GM03348 (cell line): ENCODE measurements at regions not wholly inside any gene's neighbourhood (a gene's known extent, or its start where the extent isn't known, plus 50 kb on each side); places are given as distances from the start of the nearest gene placed in this dataset.
A peak's percentile ranks its signal among the peaks of the same experiment; 100 is the strongest.
"Not testable (repeated sequence)": the region's sequence is repeated elsewhere in the genome, so short reads cannot be mapped to it uniquely, and the experiment has no call there.

Source experiments
- DNase-seq: peaks from one replicate; pipeline ENCODE4 v3.0.0; 2012; ENCODE audit warnings: low spot score

DNA sequence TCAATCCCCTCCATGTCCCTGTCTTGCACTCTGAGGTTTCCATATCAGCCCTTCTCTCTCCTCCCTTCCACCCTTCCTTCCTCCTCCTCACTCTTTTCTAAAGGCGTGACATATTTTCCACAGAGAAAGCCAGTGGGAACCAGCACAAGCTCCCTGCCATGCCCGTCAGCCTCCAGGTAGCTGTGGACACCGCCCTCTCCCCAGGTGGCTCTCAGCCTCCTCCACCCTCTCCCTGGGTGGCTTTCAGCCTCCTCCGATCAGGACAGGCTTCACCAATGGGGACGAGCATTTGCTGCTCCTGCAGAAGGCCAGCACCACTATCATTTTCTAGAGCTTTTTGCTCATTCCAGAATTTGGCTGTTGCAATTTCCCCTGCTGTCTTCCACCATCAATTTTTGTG is 236.6 kb downstream of the GADD45G start:
- DNase-seq = no peak

DNA sequence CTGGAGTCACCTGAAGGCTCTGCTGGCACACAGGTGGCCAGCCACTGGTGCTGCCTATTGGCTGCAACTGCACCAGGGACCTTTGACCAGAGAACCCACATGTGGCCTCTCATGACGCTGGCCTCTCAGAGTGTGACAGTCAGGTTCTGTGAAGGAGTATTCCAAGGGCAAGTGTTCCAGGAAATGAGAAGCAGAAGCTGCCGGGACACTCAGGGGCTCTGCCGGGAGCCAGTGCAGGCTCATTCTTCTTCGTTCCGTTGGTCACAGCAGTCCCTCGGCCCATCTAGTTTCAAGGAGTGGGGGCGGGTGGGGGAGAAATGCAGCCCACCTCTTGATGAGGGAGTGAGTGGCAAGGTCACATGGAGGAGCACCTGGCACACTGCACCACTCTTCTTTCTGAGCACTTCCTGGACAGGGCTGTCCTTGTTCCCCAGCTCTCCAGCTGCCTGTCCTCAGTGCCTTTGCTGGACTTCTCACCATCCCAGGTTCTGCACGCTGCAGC is 237.5 kb downstream of the GADD45G start:
- no peak for DNase-seq

DNA sequence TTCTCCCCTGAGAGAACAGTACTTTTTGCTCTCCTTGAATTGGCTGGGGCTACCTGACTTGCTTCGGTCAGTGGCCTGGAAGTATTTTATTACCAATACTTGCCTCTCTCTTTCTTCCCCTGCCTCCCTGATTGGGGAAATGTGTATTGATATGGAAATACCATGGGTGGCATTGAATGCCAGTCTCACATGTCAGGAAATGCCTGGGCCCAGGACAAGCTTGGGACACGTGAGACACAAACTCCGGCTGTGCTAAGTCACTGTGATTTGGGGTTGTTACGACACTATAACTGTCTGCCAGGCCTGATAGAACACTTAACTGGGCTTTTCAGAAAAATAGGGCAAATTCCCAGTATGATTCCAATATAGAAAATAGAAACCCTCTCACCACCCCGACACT is 238.3 kb downstream of the GADD45G start:
- DNase-seq = no peak

DNA sequence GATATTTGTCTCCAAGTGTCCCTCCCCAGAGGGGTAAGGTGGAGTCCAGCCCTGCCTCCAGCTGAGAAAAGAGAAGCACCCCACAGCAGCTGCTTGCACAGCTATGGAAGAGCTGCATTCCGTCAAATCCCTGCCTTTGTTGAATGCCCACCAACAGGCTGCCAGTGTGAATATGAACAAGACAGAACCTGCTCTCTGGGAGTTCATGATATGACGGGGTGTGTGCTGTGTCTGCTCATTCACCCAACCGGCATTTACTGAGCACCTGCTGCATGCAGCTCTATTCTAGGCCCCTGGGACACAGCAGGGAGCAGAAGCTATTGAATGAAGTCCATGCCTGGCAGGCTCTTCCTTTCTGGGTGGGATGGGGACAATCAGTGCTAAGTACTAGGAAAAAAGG is 238.8 kb downstream of the GADD45G start:
- DNase-seq = no peak

DNA sequence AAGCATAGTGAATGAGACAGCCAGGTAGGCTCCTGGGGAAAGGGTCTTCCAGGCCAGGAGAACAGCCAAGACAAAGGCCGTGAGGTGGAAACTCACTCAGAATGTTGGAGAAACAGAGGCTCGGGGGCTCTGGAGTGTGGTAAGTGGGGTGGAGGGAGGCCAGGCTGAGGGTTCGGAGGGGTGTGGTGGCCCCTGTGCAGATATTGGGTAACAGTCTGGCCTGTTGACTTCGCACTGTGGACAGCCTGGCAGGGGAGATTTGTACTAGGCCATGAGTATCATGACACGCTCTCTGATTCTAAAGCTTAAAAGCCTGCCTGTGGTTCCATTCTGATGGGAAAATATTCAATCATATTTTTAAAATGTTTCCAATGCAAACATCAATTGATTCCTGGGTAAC is 239.3 kb downstream of the GADD45G start:
- no peak for DNase-seq

DNA sequence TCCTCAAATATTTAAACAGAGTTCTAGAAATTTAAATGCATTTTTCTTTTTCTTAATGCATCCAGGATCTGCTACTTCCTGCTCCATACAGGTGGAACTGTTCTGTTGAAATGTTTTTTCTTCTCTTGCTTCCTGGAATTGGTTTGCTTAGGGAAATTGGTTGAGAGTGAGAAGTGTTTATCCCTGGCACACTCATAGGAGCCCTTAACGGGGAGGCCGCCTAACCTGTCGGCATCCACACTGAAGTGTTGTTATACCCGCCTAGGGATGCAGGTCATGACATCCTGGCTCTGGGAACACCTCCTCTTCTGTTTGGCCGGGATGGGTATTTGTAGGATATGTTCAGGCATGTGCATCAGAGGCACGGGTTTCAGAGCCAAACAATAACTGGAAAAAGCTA is 239.7 kb downstream of the GADD45G start:
- DNase-seq = no peak

DNA sequence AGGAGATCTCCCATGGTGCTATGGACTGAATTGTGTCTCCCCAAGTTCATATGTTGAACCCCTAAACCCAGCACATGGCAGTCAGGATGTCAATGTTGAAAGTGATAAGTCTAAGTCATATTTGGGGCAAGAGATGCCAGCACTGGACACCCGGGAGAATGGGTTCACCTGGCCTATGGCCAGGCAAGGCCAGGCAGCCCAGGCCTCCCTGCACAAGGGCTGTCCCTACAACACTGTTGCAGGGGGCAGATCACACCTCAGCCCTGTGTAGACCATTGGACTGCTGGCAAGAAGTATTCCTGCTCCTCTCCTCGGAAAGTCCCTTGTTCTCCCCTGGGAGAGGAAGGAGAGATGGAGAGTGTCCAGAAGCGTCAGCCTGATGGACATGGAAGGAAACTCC is 240.5 kb downstream of the GADD45G start:
- no peak for DNase-seq

DNA sequence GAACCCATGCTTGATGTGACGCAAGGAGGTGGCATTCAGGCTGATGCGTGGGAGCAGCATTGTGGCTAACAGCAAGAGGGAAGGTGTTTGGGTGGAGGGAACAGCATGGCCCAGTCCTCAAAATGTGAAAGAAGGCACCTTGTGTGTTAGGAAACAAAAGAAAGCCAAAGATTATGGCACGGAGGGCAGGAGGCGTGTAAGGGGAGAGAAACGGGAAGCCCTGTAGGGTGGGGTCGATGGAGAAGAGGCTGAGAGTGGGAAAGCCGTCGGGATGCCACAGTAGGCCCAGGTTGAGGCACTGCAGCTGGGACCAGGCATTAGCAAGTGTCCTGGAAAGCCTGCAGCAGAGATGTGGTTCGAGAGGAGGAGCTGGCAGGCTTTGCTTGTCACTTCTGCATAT is 241.1 kb downstream of the GADD45G start:
- DNase-seq = no peak

DNA sequence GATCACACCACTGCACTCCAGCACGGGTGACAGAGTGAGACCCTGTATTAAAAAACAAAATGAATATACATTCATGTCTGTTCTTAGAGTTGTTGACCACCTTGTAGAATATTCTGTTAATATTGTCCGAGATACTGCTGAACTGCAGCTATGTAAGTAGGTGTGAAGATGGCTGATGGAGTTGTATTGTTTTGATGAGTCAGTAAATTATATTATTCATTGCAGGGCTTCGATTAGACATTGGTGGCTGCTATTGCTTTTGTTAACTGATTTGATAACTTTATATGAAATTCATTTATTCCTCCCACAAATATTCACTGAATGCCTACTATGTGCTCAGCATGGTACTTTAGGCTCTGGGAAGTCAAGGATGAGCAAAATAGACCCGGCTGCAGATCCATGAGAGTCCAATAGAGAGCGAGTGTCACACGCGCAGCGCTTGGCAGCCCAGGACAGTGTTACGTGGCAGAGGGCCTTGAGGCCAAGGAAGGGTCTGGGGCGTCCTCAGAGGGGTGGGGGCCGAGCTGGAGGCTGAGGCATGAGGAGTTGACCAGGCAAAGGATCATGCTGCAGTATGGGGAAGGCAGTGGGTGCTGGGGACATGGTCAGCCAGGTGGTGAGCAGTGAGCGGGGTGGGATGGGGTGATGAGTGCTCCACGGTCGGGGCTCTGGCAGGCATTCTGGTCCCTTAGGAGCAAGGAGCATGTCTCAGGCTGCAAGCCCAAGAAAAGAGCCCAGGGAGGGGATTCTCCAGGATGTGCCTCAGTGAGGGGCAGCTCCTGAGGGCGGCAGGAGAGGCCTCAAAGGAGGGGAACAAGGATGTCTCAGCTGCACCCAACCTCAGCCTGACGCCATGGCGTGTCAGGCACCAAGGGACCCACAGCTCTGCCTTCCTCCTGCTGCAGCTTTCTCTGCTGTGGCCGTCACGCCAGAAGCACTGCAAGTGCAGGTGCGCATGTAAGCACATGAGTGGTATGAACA is 243.5 kb downstream of the GADD45G start:
- DNase-seq = no peak

DNA sequence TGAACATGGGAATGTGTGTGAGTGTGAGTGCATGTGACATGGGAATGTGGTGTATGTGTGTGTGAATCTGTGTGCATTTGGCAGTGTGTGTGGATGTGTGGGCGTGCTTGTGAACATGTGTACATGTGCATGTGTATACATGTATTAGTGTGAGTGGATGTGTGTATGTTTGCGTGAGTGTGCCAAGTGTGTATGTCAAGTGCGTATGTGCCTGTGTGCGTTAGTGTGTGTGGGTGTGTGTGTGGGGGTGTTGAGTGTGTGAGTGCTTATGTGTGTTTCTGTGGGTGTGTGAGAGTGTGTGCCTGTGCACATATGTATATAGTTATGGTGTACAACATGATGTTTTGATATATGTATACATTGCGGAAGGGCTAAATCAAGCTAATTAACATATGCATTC is 244.3 kb downstream of the GADD45G start:
- DNase-seq = no peak

DNA sequence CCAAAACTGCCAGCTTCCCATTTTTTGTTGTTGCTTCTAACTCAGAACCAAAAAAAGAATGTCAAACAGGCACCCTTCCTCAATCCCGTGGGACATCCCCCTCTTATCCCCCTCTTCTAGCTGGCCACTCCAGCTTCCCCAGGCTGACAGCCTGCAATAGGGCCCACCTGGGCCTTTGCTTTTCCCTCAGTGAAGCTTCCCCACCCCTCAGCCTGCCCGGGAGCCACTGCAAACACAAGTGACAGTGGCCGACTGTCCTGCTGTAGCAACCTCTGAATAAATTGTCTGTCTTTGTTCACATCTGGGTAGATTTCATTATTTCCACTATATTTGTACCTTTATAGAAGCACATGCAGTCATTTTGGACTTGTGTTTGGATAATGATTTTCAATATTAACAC is 245.3 kb downstream of the GADD45G start:
- no peak for DNase-seq

DNA sequence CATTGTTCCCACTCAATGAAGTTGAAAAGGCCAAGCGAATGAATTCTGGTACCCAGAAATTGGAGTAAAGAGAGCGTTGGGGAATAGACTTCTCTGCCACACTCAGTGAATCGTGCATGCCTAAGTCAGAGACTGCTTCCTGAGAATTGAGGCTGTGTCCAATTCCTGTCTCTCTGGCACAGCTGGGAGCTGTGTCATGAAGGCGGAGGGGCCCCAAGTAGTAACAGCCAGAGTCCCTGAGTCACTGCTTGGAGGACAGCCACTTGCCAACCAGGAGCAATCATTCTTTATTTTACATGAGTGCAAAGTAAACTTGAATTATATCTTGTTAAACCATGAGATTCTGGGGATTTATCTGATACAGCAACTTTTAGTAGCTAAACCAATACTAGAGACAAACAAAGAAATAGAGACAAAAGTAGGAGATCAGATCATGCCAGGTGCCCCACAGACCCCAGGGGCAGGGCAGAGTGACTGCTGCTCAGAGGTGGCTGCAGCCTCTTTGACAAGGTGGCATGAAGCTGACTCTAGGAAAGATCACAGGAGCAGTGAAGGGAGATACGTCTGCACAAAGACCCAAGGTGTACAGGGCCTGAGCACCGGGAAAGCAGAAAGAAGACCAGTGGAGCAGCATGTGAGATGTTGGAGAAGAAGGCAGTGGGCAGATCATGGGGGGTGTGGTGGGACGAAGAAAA is 246.0 kb downstream of the GADD45G start:
- peak; percentile 60 for DNase-seq

DNA sequence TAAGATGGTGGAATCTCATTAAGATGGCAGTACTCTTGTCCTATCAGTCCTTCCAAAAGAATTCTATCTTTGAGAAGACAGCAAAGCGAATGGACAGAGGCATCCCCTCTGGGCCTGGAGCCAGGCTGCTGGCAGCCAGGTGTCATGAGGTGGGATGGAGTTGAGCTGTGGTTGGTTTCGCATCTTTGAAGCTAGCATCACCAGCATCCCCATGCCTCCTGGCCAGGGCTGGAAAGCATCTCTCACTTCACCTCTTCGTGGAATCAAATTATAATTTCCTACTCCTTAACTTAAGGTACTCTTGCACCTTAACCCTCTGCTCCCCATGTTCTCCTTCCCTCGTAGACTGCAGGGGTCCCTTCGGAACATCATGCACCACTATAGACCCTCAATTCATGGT is 248.3 kb downstream of the GADD45G start:
- DNase-seq = no peak

DNA sequence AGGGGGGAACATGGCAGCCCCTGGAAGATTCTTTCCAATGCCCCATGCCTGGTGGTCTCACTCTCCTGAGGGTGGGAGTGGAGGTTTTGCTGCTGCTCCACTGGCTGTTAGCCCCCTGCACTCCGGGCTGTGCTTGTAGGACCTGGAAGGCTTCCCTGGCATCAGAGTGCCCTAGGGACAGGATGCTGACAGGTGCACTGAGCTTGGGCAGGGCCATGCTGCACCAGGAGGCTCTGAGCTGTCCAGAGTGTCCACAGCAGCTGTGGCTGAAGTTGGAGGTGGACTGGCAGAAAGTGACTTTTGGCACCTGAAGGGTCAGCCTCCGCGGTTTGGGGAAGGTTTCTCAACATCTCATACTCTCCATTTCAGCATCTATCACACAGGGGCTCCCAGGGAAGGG is 249.1 kb downstream of the GADD45G start:
- DNase-seq = no peak

DNA sequence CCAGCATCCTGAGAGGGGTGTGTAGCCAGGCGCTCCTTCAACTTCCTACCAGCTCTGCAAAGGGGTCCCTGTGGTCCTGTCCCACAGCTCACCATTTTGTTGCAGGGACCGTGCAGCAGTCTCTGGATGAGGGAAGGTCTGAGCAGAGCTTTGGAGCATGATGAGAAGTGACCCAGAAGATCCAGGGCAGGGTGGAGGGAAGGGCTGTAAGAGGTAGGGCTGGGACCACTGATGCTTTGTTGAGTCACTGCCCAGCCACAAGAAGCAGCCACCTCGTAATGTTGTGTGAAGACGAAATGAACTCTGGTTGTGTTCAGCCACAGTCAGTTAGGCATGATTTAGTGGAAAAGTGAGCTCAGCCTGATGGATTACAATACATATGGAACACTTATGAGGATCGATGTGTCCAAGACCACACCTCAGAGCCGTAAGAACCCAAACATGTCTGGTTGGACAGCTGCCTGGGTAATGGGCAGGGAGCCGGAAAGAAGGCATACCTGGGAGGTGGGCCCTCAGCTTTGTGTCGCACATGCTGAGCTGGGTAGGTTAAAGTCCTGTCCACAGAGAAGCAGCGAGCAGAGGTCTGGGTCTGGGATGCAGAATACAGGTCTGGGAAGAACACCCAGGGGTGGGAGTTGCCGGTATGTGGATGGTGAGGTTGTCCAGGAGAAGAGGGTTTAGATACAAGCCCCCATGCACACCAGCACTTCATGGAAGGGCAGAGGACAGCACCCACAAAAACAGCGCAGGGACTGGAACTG is 250.1 kb downstream of the GADD45G start:
- no peak for DNase-seq

DNA sequence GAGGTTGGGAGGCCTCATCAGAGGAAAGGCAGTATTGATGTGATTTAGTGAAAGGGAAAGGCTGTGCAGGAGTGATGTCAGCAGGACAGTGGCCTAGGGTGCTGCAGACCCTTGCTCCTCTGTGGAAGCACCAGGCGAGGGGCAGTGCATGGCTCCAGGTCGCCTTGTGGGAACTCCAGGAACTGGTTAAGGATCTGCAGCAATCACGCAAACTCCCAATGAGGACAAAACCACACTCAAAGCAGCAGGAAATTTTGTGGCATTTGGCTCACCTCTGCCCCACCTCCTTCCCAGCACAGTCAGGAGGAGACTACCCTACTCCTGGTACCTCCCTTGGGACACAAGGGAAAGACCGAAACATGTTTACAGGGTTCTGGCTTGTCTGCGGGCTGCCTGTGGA is 251.5 kb downstream of the GADD45G start:
- DNase-seq = not testable (repeated sequence)

DNA sequence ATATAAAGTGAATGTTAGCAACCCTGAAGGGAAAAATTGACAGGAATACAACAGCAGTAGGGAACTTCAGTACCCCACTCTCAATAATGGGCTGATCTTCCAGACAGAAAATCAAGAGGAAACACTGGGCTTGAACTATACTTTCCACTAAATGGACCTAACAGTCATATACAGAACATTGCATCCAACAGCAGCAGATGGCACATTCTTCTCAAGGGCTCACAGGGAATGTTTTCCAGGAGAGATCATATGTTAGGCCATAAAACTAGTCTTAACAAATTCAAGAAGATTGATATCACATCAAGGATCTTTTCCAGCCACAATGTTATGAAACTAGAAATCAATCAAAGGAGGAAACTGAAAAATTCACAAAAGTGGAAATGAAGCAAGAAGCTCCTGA is 252.1 kb downstream of the GADD45G start:
- DNase-seq = not testable (repeated sequence)

DNA sequence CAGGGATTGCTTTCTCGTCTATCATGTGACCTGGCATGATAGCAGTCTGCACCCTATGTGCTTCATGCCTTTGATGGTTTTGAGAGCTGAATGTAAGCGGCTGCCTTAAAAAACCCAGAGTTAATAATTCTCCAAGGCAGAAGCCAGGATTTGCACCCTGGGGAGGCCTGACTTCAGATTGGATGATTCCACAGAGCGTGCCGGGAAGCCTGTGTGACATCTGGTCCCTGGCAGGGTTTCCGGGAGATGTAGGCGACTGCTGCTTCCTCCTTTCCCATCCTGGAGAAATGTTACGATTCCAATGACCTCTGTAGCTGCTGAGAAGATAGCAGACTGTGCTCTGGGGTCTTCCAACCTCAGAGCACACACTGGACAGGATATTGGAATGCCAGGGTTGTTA is 255.0 kb downstream of the GADD45G start:
- DNase-seq = not testable (repeated sequence)

DNA sequence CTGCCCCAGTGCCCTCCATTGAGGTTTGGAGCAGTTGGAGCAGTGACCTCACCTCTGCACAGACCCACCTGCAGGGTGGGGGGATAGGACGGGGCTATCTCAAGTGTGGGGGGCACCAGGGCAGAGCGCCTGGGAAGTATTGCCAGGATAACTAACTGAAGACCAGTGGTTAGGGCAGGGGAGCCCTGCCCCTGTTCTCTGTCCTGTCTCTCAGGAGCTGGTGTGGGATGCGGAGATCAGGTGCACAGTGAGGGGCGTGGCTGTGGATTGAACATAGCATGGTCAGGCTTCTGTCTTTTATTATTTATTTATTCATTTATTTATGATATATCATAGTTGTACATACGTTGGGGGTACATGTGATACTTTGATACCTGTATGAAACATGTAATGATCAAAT is 256.6 kb downstream of the GADD45G start:
- DNase-seq = not testable (repeated sequence)

DNA sequence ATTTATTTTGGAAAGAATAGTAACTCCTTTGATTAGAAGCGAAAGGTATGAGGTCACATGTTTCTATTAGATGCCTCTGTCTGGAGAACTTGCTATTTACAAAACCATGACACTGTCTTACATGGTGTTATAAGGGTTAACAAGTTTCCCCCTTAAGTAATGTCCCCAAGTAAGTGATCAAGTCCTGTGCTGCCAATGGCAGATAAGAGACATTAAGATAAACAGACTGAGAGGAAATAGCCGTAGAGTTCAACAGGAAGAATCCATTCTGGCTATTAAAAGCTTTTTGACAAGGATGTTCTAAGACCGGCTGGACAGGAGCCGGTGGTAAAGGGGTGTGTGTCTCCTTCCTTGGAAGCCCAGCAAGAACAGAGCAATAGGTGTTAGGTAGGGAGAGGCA is 257.5 kb downstream of the GADD45G start:
- DNase-seq = no peak

DNA sequence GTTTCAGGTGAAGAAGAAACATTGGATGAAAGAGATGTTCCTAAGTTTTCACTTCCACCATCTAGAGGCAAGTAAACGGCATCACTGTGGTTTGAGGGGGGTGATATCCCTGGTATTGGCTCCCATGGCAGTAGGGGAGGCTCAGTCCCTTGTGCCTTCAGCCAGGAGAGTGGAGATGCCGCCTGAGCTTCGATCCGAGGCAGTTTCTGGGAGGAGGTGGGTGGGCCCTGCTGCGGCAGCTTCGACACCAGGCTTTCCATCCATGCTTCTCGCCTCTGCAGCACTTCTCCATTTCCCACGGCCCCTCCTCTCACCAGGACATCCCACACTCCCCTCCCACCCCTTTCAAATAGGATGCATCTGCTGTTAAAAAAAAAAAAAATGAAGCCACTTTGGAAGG is 258.3 kb downstream of the GADD45G start:
- no peak for DNase-seq

DNA sequence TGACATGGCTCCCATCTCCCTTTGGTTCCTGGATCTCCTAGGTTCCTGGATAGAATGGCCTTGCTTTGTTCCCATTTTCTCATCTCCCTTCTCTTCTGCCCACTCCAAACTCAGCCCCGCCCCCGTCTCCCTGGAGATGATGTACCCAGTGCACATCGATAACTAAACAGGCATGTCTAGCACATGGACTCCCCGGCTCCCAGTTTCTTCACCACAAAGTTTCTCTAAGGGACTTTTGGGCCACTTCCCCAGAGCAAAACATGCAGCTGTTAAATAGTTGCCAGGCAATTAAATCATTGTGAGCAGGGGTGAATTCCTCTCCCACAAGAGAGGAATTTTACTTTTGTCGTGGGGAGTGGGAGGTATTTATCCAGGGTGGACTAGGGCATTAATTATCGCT is 259.0 kb downstream of the GADD45G start:
- no peak for DNase-seq
